ENCODE measurements at regions not wholly inside any gene's neighbourhood (a gene's known extent, or its start where the extent isn't known, plus 50 kb on each side); places are given as distances from the start of the nearest gene placed in this dataset.

GRCh38 chr19:34831714-34832113 lies 58.7 kb upstream of the ZNF599 start:
- TF ChIP-seq CSDC2 (CRISPR knock-in tag; IDR thresholded peaks at IDR 0.05) (no peak), ZNF8 (CRISPR knock-in tag; IDR thresholded peaks at IDR 0.05) (no peak), CSRNP3 (CRISPR knock-in tag; IDR thresholded peaks at IDR 0.05) (no peak), RARB (CRISPR knock-in tag; IDR thresholded peaks at IDR 0.05) (no peak), ISL1 (CRISPR knock-in tag; IDR thresholded peaks at IDR 0.05) (no peak), SNAI2 (CRISPR knock-in tag; IDR thresholded peaks at IDR 0.05) (no peak)
- TF ChIP-seq, protein P1, sequence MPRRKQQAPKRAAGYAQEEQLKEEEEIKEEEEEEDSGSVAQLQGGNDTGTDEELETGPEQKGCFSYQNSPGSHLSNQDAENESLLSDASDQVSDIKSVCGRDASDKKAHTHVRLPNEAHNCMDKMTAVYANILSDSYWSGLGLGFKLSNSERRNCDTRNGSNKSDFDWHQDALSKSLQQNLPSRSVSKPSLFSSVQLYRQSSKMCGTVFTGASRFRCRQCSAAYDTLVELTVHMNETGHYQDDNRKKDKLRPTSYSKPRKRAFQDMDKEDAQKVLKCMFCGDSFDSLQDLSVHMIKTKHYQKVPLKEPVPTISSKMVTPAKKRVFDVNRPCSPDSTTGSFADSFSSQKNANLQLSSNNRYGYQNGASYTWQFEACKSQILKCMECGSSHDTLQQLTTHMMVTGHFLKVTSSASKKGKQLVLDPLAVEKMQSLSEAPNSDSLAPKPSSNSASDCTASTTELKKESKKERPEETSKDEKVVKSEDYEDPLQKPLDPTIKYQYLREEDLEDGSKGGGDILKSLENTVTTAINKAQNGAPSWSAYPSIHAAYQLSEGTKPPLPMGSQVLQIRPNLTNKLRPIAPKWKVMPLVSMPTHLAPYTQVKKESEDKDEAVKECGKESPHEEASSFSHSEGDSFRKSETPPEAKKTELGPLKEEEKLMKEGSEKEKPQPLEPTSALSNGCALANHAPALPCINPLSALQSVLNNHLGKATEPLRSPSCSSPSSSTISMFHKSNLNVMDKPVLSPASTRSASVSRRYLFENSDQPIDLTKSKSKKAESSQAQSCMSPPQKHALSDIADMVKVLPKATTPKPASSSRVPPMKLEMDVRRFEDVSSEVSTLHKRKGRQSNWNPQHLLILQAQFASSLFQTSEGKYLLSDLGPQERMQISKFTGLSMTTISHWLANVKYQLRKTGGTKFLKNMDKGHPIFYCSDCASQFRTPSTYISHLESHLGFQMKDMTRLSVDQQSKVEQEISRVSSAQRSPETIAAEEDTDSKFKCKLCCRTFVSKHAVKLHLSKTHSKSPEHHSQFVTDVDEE (CRISPR knock-in tag; IDR thresholded peaks at IDR 0.05): no peak
- ATAC-seq: no peak

DNA sequence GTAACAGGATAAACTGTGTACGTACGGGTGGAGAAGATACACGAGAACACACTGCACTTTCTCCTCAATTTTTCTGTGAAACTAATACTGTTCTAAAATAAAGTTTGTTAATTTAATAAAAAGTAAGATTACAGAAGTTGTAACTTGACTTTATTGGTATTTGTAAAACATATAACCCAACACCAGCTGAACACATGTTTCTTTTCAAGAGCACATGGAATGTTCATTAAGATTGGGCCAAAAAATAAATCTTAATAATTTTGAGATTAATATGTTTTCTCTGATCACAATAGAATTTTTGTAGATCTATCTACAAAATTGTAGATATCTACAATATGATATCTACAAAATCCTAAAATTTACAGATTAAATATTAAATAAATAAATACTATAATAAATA lies 55.1 kb upstream of the ZNF599 start:
- no peak for ATAC-seq
- no peak for TF ChIP-seq PPARA (CRISPR knock-in tag; IDR thresholded peaks at IDR 0.05; ENCODE audit: borderline replicate concordance)
- no peak for TF ChIP-seq CSRNP3 (CRISPR knock-in tag; IDR thresholded peaks at IDR 0.05)
- TF ChIP-seq ZNF565 (CRISPR knock-in tag; conservative IDR thresholded peaks at IDR 0.05; ENCODE audit: low read depth): no peak
- no peak for TF ChIP-seq ZNF8 (CRISPR knock-in tag; IDR thresholded peaks at IDR 0.05)
- TF ChIP-seq TCF4 (CRISPR knock-in tag; IDR thresholded peaks at IDR 0.05; ENCODE audit: borderline replicate concordance): no peak
- TF ChIP-seq POU6F1 (CRISPR knock-in tag; IDR thresholded peaks at IDR 0.05; ENCODE audit: borderline replicate concordance, low read depth): no peak

DNA sequence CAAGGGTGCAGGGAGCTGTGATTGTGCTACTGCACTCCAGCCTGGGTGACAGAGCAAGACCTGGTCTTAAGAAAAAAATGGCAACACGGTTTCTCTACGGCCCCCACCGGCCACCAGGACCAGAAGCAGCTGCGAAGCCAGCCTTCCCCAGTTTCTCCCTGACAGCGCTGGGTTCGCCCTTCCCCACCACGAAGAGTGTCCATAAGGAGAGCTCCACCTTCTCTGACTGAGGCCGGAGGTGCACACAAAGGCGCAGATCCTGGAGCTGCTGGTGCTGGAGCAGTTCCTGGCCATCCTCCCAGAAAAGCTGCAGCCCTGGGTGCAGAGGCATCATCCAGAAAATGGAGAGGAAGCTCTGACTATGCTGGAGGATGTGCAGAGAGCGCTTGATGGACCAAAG lies 52.2 kb upstream of the ZNF599 start:
- no peak for TF ChIP-seq CREB5 (CRISPR knock-in tag; IDR thresholded peaks at IDR 0.05; ENCODE audit: low read depth)
- no peak for TF ChIP-seq BACH2 (CRISPR knock-in tag; IDR thresholded peaks at IDR 0.05; ENCODE audit: borderline replicate concordance)

GRCh38 chr19:34824686-34825085 lies 51.7 kb upstream of the ZNF599 start:
- TF ChIP-seq CSDC2 (CRISPR knock-in tag; IDR thresholded peaks at IDR 0.05) (no peak), RARB (CRISPR knock-in tag; IDR thresholded peaks at IDR 0.05) (no peak), ZC3H10 (CRISPR knock-in tag; IDR thresholded peaks at IDR 0.05) (no peak), SNAI2 (CRISPR knock-in tag; IDR thresholded peaks at IDR 0.05) (no peak), GLIS3 (CRISPR knock-in tag; IDR thresholded peaks at IDR 0.05) (no peak), CSRNP3 (CRISPR knock-in tag; IDR thresholded peaks at IDR 0.05) (no peak), ISL1 (CRISPR knock-in tag; IDR thresholded peaks at IDR 0.05) (no peak), ZNF565 (CRISPR knock-in tag; conservative IDR thresholded peaks at IDR 0.05; ENCODE audit: low read depth) (no peak), OSR1 (CRISPR knock-in tag; IDR thresholded peaks at IDR 0.05) (no peak), ZNF8 (CRISPR knock-in tag; IDR thresholded peaks at IDR 0.05) (no peak), POU6F1 (CRISPR knock-in tag; IDR thresholded peaks at IDR 0.05; ENCODE audit: borderline replicate concordance, low read depth) (no peak), ESRRG (CRISPR knock-in tag; IDR thresholded peaks at IDR 0.05) (no peak), TCF4 (CRISPR knock-in tag; IDR thresholded peaks at IDR 0.05; ENCODE audit: borderline replicate concordance) (no peak), BACH2 (CRISPR knock-in tag; IDR thresholded peaks at IDR 0.05; ENCODE audit: borderline replicate concordance) (no peak), PPARA (CRISPR knock-in tag; IDR thresholded peaks at IDR 0.05; ENCODE audit: borderline replicate concordance) (no peak)
- TF ChIP-seq, protein P2, sequence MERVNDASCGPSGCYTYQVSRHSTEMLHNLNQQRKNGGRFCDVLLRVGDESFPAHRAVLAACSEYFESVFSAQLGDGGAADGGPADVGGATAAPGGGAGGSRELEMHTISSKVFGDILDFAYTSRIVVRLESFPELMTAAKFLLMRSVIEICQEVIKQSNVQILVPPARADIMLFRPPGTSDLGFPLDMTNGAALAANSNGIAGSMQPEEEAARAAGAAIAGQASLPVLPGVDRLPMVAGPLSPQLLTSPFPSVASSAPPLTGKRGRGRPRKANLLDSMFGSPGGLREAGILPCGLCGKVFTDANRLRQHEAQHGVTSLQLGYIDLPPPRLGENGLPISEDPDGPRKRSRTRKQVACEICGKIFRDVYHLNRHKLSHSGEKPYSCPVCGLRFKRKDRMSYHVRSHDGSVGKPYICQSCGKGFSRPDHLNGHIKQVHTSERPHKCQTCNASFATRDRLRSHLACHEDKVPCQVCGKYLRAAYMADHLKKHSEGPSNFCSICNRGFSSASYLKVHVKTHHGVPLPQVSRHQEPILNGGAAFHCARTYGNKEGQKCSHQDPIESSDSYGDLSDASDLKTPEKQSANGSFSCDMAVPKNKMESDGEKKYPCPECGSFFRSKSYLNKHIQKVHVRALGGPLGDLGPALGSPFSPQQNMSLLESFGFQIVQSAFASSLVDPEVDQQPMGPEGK (CRISPR knock-in tag; IDR thresholded peaks at IDR 0.05; ENCODE audit: borderline replicate concordance): no peak

More for the DNA sequence above, 52.2 kb upstream of the ZNF599 start:
- ATAC-seq: no peak

More at GRCh38 chr19:34824686-34825085, 51.7 kb upstream of the ZNF599 start:
- no peak for ATAC-seq

Measured in SK-N-SH treated with all-trans-retinoic acid at 6 μM for 48 hours (cell line).